NOMO-1 treated with DMSO at 0.1 percent for 48 hours (cell line): ENCODE measurements at regions not wholly inside any gene's neighbourhood (a gene's known extent, or its start where the extent isn't known, plus 50 kb on each side); places are given as distances from the start of the nearest gene placed in this dataset.

ENCODE experiments used
- DNase-seq: peaks from one replicate; lab custom pipeline; 2025; ENCODE audit not compliant: unreplicated experiment; lab: John Stamatoyannopoulos, UW

GRCh38 chr4:79088946-79089691, 149.9 kb upstream of the PAQR3 start:
- no peak for DNase-seq

- DNase-seq: no peak
Observed at GRCh38 chr4:79087071-79087470, 147.8 kb upstream of the PAQR3 start.

GRCh38 chr4:79083406-79084010, 144.3 kb upstream of the PAQR3 start:
- DNase-seq: no peak

GRCh38 chr4:79082997-79083396, 143.8 kb upstream of the PAQR3 start:
- no peak for DNase-seq

- DNase-seq: no peak
Observed at GRCh38 chr4:79081973-79082372, 142.7 kb upstream of the PAQR3 start.

GRCh38 chr4:79078339-79078738, 139.1 kb upstream of the PAQR3 start:
- DNase-seq: no peak

GRCh38 chr4:79074040-79074439, 134.8 kb upstream of the PAQR3 start:
- DNase-seq: no peak

GRCh38 chr4:79073471-79073870, 134.2 kb upstream of the PAQR3 start:
- no peak for DNase-seq

- DNase-seq: no peak
Observed at GRCh38 chr4:79065262-79065661, 126.0 kb upstream of the PAQR3 start.

- no peak for DNase-seq
Observed at GRCh38 chr4:79064806-79065205, 125.6 kb upstream of the PAQR3 start.

GRCh38 chr4:79059631-79060399, 120.6 kb upstream of the PAQR3 start:
- DNase-seq: no peak

- DNase-seq: no peak
Observed at GRCh38 chr4:79057772-79058171, 118.5 kb upstream of the PAQR3 start.

- DNase-seq: no peak
Observed at GRCh38 chr4:79053754-79054153, 114.5 kb upstream of the PAQR3 start.

GRCh38 chr4:79050541-79050880, 111.3 kb upstream of the PAQR3 start:
- no peak for DNase-seq

- DNase-seq: no peak
Observed at GRCh38 chr4:79049840-79050540, 110.8 kb upstream of the PAQR3 start.

- DNase-seq: no peak
Observed at GRCh38 chr4:79048878-79049277, 109.6 kb upstream of the PAQR3 start.

- DNase-seq: no peak
Observed at GRCh38 chr4:79047316-79047715, 108.1 kb upstream of the PAQR3 start.

- DNase-seq: no peak
Observed at GRCh38 chr4:79046016-79046592, 106.9 kb upstream of the PAQR3 start.

GRCh38 chr4:79044141-79044659, 105.0 kb upstream of the PAQR3 start:
- no peak for DNase-seq

- DNase-seq: no peak
Observed at GRCh38 chr4:79043138-79043537, 103.9 kb upstream of the PAQR3 start.

GRCh38 chr4:79042079-79042674, 102.9 kb upstream of the PAQR3 start:
- DNase-seq: no peak
